ENCODE measurements at regions not wholly inside any gene's neighbourhood (a gene's known extent, or its start where the extent isn't known, plus 50 kb on each side); places are given as distances from the start of the nearest gene placed in this dataset.
"Not testable (repeated sequence)": the region's sequence is repeated elsewhere in the genome, so short reads cannot be mapped to it uniquely, and the experiment has no call there.

GRCh38 chr4:115215935-115216334, 102.5 kb upstream of the NDST4 start:
- in situ Hi-C loops (cut with MboI; ENCODE audit: low pct_ligation_motif_present in 1 of 4, low pct_unique_long_range_greater_than_20kb in 1 of 4, low sequenced_read_pairs in 3 of 4): no loop called here
- no peak for TF ChIP-seq EP300 (IDR thresholded peaks at IDR 0.05; ENCODE audit: low read depth)
- no peak for TF ChIP-seq POLR2AphosphoS5 (IDR thresholded peaks at IDR 0.05)
- no peak for TF ChIP-seq CTCF (IDR thresholded peaks at IDR 0.05)
- no peak for TF ChIP-seq POLR2A (IDR thresholded peaks at IDR 0.05)
- Histone ChIP-seq H3K27me3 (no peaks in the 10 kb centered on the region), H3K4me3 (no peak overlapping the region), H3K36me3 (no peaks in the 10 kb centered on the region), H3K27ac (no peak overlapping the region), H3K9me3 (no peaks in the 10 kb centered on the region), H3K4me1 (peaks cover 0 to 7% (median 1%) of the 10 kb centered on the region in 4 donors)
- DNase-seq: no peak
- intact Hi-C loops (cut with DNase I; ENCODE audit: low total_unique reads): no loop called here
- WGBS, 2 donors (ENCODE audit: low coverage in 1 of 2): 48 to 84% methylated on average over 3 of the region's 3 CpGs

GRCh38 chr4:115213716-115214115, 100.3 kb upstream of the NDST4 start:
- in situ Hi-C loops (cut with MboI; ENCODE audit: low pct_ligation_motif_present in 1 of 4, low pct_unique_long_range_greater_than_20kb in 1 of 4, low sequenced_read_pairs in 3 of 4) (no loop called here), intact Hi-C loops (cut with DNase I; ENCODE audit: low total_unique reads) (no loop called here)
- peaks cover 0 to 7% (median 1%) of the 10 kb centered on the region in 4 donors for H3K4me1 ChIP-seq
- no peaks in the 10 kb centered on the region for H3K9me3 ChIP-seq
- 37 to 58% methylated on average over 3 of the region's 3 CpGs for WGBS, 2 donors (ENCODE audit: low coverage in 1 of 2)
- H3K27me3 ChIP-seq: no peaks in the 10 kb centered on the region
- TF ChIP-seq EP300 (IDR thresholded peaks at IDR 0.05; ENCODE audit: low read depth): no peak
- no peak for TF ChIP-seq CTCF (IDR thresholded peaks at IDR 0.05)
- TF ChIP-seq POLR2A (IDR thresholded peaks at IDR 0.05): no peak
- TF ChIP-seq POLR2AphosphoS5 (IDR thresholded peaks at IDR 0.05): no peak
- H3K27ac ChIP-seq: no peak overlapping the region
- no peak for DNase-seq
- H3K4me3 ChIP-seq: no peak overlapping the region
- no peaks in the 10 kb centered on the region for H3K36me3 ChIP-seq

- intact Hi-C loops (cut with DNase I; ENCODE audit: low total_unique reads): no loop called here
- Histone ChIP-seq H3K27ac (no peak overlapping the region), H3K27me3 (no peaks in the 10 kb centered on the region), H3K4me3 (no peak overlapping the region), H3K36me3 (no peaks in the 10 kb centered on the region), H3K4me1 (no peaks in the 10 kb centered on the region), H3K9me3 (no peaks in the 10 kb centered on the region)
- 79% methylated on average over 3 of the region's 3 CpGs; no CpG with 5 or more reads in 1 of the 2 donors for WGBS, 2 donors (ENCODE audit: low coverage in 1 of 2)
- TF ChIP-seq POLR2A (IDR thresholded peaks at IDR 0.05) (no peak), CTCF (IDR thresholded peaks at IDR 0.05) (no peak), EP300 (IDR thresholded peaks at IDR 0.05; ENCODE audit: low read depth) (no peak), POLR2AphosphoS5 (IDR thresholded peaks at IDR 0.05) (no peak)
- DNase-seq: no peak
- in situ Hi-C loops (cut with MboI; ENCODE audit: low pct_ligation_motif_present in 1 of 4, low pct_unique_long_range_greater_than_20kb in 1 of 4, low sequenced_read_pairs in 3 of 4): no loop called here
These were observed 87.6 kb upstream of the NDST4 start for GRCh38 chr4:115201042-115201330.

- intact Hi-C loops (cut with DNase I; ENCODE audit: low total_unique reads); DNase-seq: not testable (repeated sequence)
- WGBS, 2 donors (ENCODE audit: low coverage in 1 of 2): 94% methylated on average over 27 of the region's 30 CpGs; no CpG with 5 or more reads in 1 of the 2 donors
These were observed 87.0 kb upstream of the NDST4 start for GRCh38 chr4:115200201-115201041.

GRCh38 chr4:115194612-115195011, 81.2 kb upstream of the NDST4 start:
- intact Hi-C loops (cut with DNase I; ENCODE audit: low total_unique reads); H3K36me3 ChIP-seq; H3K27me3 ChIP-seq; H3K4me3 ChIP-seq; H3K9me3 ChIP-seq; DNase-seq; H3K4me1 ChIP-seq; H3K27ac ChIP-seq; in situ Hi-C loops (cut with MboI; ENCODE audit: low pct_ligation_motif_present in 1 of 4, low pct_unique_long_range_greater_than_20kb in 1 of 4, low sequenced_read_pairs in 3 of 4): not testable (repeated sequence)

More at GRCh38 chr4:115200201-115201041, 87.0 kb upstream of the NDST4 start:
- in situ Hi-C loops (cut with MboI; ENCODE audit: low pct_ligation_motif_present in 1 of 4, low pct_unique_long_range_greater_than_20kb in 1 of 4, low sequenced_read_pairs in 3 of 4); H3K27me3 ChIP-seq; H3K27ac ChIP-seq; H3K4me3 ChIP-seq; H3K36me3 ChIP-seq; H3K4me1 ChIP-seq; H3K9me3 ChIP-seq: not testable (repeated sequence)

Measured in transverse colon (tissue), 4 donors.